ENCODE measurements at regions not wholly inside any gene's neighbourhood (a gene's known extent, or its start where the extent isn't known, plus 50 kb on each side); places are given as distances from the start of the nearest gene placed in this dataset.

GRCh38 chr1:184225283-184226099 lies 161.3 kb upstream of the C1orf21 start (continued):
- no peak for TF ChIP-seq CHD7 (IDR thresholded peaks at IDR 0.05; ENCODE audit: insufficient replicate concordance, low read length)
- no peak for TF ChIP-seq TEAD4 (IDR thresholded peaks at IDR 0.05; ENCODE audit: low read depth, low read length)
- TF ChIP-seq GABPA (IDR thresholded peaks at IDR 0.05; ENCODE audit: borderline replicate concordance, insufficient read depth, low read length): no peak
- TF ChIP-seq ASH2L (IDR thresholded peaks at IDR 0.05; ENCODE audit: low read length): no peak
- TF ChIP-seq BACH1 (IDR thresholded peaks at IDR 0.05; ENCODE audit: low read length): no peak
- TF ChIP-seq RAD21 (IDR thresholded peaks at IDR 0.05 in 1 of 2, conservative IDR thresholded peaks at IDR 0.05 in 1 of 2; ENCODE audit: low read depth in 2 of 2, low read length in 2 of 2): no peak
- TF ChIP-seq EZH2 (IDR thresholded peaks at IDR 0.05; ENCODE audit: low read depth, low read length, severe bottlenecking): no peak
- TF ChIP-seq CEBPB (IDR thresholded peaks at IDR 0.05; ENCODE audit: low read depth, low read length): no peak
- no peak for TF ChIP-seq FOSL1 (IDR thresholded peaks at IDR 0.05; ENCODE audit: insufficient read depth, low read depth, low read length)
- no peak for TF ChIP-seq POLR2AphosphoS5 (IDR thresholded peaks at IDR 0.05; ENCODE audit: low read depth, low read length)
